Inflammatory macrophage treated with lipopolysaccharide for 1 hour (primary cell): ENCODE measurements at regions not wholly inside any gene's neighbourhood (a gene's known extent, or its start where the extent isn't known, plus 50 kb on each side); places are given as distances from the start of the nearest gene placed in this dataset.
A peak's percentile ranks its signal among the peaks of the same experiment; 100 is the strongest.

Experiments used
- DNase-seq, 2 donors: peaks; one replicate each; pipeline ENCODE4 v3.0.0-alpha.2; 2020 to 2022

GRCh38 chr6:108751851-108752732 lies 96.1 kb upstream of the ARMC2 start:
- DNase-seq, result no peak

GRCh38 chr6:108752733-108753590 lies 95.3 kb upstream of the ARMC2 start:
- DNase-seq, result no peak

GRCh38 chr6:108755257-108756240 lies 92.7 kb upstream of the ARMC2 start:
- no peak for DNase-seq

GRCh38 chr6:108757357-108757756 lies 90.9 kb upstream of the ARMC2 start:
- DNase-seq, result no peak

- DNase-seq, result no peak
These were observed 89.3 kb upstream of the ARMC2 start for GRCh38 chr6:108758884-108759283.

- peak; percentile 39 to 47 for DNase-seq
These were observed 87.8 kb upstream of the ARMC2 start for GRCh38 chr6:108760126-108761050.

GRCh38 chr6:108762394-108762793 lies 85.8 kb upstream of the ARMC2 start:
- peak; percentile 33 to 34 for DNase-seq

GRCh38 chr6:108763931-108764579 lies 84.2 kb upstream of the ARMC2 start:
- no peak for DNase-seq

GRCh38 chr6:108764580-108764950 lies 83.7 kb upstream of the ARMC2 start:
- no peak for DNase-seq

- no peak for DNase-seq
These were observed 82.7 kb upstream of the ARMC2 start for GRCh38 chr6:108765495-108765894.

- no peak for DNase-seq
These were observed 81.8 kb upstream of the ARMC2 start for GRCh38 chr6:108766419-108766818.

- no peak for DNase-seq
These were observed 81.3 kb upstream of the ARMC2 start for GRCh38 chr6:108766886-108767285.

GRCh38 chr6:108767418-108768165 lies 80.6 kb upstream of the ARMC2 start:
- no peak for DNase-seq

- no peak for DNase-seq
These were observed 80.1 kb upstream of the ARMC2 start for GRCh38 chr6:108768166-108768555.

GRCh38 chr6:108768792-108769524 lies 79.3 kb upstream of the ARMC2 start:
- DNase-seq, result no peak

- DNase-seq, result no peak
These were observed 76.8 kb upstream of the ARMC2 start for GRCh38 chr6:108771421-108771820.

GRCh38 chr6:108774555-108774954 lies 73.7 kb upstream of the ARMC2 start:
- DNase-seq, result no peak

GRCh38 chr6:108777536-108777935 lies 70.7 kb upstream of the ARMC2 start:
- DNase-seq, result no peak

GRCh38 chr6:108778421-108779186 lies 69.6 kb upstream of the ARMC2 start:
- no peak for DNase-seq
